Parathyroid adenoma (tissue), 2 donors: ENCODE measurements at regions not wholly inside any gene's neighbourhood (a gene's known extent, or its start where the extent isn't known, plus 50 kb on each side); places are given as distances from the start of the nearest gene placed in this dataset.

Experiments used
- H2AFZ ChIP-seq: fragments of 300-600 bp; sonication (generic); one replicate; pipeline ENCODE4 v1.7.0; 2017; ENCODE audit warnings: antibody characterized with exemption, mild to moderate bottlenecking
- H3K27ac ChIP-seq: fragments of 300-600 bp; sonication (generic); one replicate; pipeline ENCODE4 v1.7.0; 2017
- H3K27me3 ChIP-seq: fragments of 300-600 bp; sonication (generic); one replicate; pipeline ENCODE4 v1.7.0; 2017; ENCODE audit warnings: low read length; ENCODE audit not compliant: control insufficient read depth, insufficient read depth
- H3K36me3 ChIP-seq: fragments of 300-600 bp; sonication (generic); one replicate; pipeline ENCODE4 v1.7.0; 2017; ENCODE audit warnings: low read length; ENCODE audit not compliant: control insufficient read depth, insufficient read depth
- H3K4me1 ChIP-seq: fragments of 300-600 bp; sonication (generic); one replicate; pipeline ENCODE4 v1.7.0; 2017; ENCODE audit warnings: control low read depth
- H3K4me2 ChIP-seq: fragments of 300-600 bp; sonication (generic); one replicate; pipeline ENCODE4 v1.7.0; 2017; ENCODE audit warnings: low read length
- H3K4me3 ChIP-seq: fragments of 300-600 bp; sonication (generic); one replicate; pipeline ENCODE4 v1.7.0; 2017; ENCODE audit warnings: low read depth, low read length
- H3K79me2 ChIP-seq: fragments of 300-600 bp; sonication (generic); one replicate; pipeline ENCODE4 v1.7.0; 2017; ENCODE audit warnings: control low read depth
- H3K9ac ChIP-seq: fragments of 300-600 bp; sonication (generic); one replicate; pipeline ENCODE4 v1.7.0; 2017; ENCODE audit warnings: mild to moderate bottlenecking
- H3K9me3 ChIP-seq: fragments of 300-600 bp; sonication (generic); one replicate; pipeline ENCODE4 v1.7.0; 2017; ENCODE audit warnings: low read length; ENCODE audit not compliant: control insufficient read depth
- TF ChIP-seq, protein P1 (sequence below): fragments of 300-600 bp; sonication (generic); IDR thresholded peaks from one replicate; pipeline ENCODE4 v1.7.0; 2017; ENCODE audit warnings: antibody characterized with exemption, mild to moderate bottlenecking
- donor health status: primary hyperparathyroidism.

DNA sequence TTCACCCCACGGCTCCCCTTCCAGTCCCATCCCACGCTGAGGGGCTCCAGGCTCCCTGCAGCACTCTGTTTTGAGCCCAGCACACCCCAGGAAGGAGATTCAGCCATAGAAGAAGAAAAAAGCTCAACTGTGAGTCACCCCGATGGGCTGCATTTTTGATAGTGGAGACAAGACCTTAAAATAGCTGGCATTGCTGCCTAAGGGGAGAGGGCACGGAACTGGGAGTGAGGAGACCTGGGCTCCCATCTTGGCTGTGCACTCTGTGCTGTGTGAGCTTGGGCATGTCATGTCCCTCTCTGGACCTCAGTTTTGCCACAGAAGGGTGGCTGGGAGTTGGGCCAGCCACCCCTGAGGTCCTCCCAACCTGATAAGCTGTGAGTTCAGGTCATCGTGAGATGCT, 57.2 kb upstream of the SMAD6 start:
- Histone ChIP-seq H3K27me3 (no peaks in the 10 kb centered on the region), H3K4me3 (no peak overlapping the region), H3K4me2 (no peak overlapping the region), H3K4me1 (no peaks in the 10 kb centered on the region), H3K36me3 (no peaks in the 10 kb centered on the region), H3K9ac (no peak overlapping the region), H3K79me2 (no peaks in the 10 kb centered on the region), H3K27ac (peak overlapping the region; percentile 11), H3K9me3 (no peaks in the 10 kb centered on the region), H2AFZ (no peak overlapping the region)
- TF ChIP-seq, protein P1, sequence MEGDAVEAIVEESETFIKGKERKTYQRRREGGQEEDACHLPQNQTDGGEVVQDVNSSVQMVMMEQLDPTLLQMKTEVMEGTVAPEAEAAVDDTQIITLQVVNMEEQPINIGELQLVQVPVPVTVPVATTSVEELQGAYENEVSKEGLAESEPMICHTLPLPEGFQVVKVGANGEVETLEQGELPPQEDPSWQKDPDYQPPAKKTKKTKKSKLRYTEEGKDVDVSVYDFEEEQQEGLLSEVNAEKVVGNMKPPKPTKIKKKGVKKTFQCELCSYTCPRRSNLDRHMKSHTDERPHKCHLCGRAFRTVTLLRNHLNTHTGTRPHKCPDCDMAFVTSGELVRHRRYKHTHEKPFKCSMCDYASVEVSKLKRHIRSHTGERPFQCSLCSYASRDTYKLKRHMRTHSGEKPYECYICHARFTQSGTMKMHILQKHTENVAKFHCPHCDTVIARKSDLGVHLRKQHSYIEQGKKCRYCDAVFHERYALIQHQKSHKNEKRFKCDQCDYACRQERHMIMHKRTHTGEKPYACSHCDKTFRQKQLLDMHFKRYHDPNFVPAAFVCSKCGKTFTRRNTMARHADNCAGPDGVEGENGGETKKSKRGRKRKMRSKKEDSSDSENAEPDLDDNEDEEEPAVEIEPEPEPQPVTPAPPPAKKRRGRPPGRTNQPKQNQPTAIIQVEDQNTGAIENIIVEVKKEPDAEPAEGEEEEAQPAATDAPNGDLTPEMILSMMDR = no peak

DNA sequence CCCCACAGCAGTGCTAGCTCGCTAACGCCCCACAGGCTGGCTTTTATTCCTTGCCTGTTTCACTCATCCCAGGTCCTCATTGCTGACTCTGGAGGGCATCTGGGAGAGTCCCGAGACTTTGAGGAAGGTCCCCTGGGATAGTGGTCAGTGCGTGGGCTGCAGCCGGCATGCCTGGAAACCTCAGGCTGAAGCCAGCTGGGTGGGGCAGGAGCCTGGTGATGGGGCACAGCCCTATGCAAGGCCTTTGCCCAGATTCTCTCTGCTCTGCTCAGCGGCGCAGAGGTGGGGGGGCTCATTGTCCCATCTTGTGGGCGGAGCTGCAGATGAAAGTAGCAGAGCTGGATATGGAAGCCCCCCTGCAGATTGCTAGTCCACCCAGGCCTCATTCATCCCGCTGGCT, 55.7 kb upstream of the SMAD6 start:
- Histone ChIP-seq H3K27me3 (no peaks in the 10 kb centered on the region), H2AFZ (no peak overlapping the region), H3K9me3 (no peaks in the 10 kb centered on the region), H3K4me1 (no peaks in the 10 kb centered on the region), H3K27ac (no peak overlapping the region), H3K36me3 (no peaks in the 10 kb centered on the region), H3K79me2 (no peaks in the 10 kb centered on the region), H3K9ac (no peak overlapping the region), H3K4me3 (no peak overlapping the region), H3K4me2 (no peak overlapping the region)
- TF ChIP-seq, protein P1 = no peak

DNA sequence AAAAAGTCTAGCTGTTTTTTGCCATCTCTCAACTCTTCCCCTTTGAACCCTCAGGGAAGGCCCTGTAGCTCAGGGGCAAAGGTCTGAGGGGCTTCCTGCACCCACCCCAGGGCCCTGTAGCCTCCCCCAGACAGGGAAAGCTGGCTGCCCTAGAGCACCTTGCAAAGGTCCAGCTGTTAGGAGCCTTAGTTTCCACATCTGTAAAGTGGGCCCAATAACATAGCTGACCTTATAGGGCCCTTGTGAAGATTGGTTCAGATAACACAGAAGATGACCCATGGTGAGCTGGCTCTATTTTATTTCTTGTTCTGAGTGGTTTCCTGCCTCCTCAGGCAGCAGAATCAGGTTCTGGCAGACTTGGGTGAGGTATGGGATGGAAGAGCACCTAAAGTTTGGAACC, 55.2 kb upstream of the SMAD6 start:
- no peak overlapping the region for H2AFZ ChIP-seq
- H3K27me3 ChIP-seq = no peaks in the 10 kb centered on the region
- H3K36me3 ChIP-seq = no peaks in the 10 kb centered on the region
- TF ChIP-seq, protein P1 = no peak
- H3K79me2 ChIP-seq = no peaks in the 10 kb centered on the region
- no peak overlapping the region for H3K4me2 ChIP-seq
- H3K9ac ChIP-seq = no peak overlapping the region
- H3K9me3 ChIP-seq = no peaks in the 10 kb centered on the region
- no peak overlapping the region for H3K27ac ChIP-seq
- H3K4me1 ChIP-seq = no peaks in the 10 kb centered on the region
- no peak overlapping the region for H3K4me3 ChIP-seq

DNA sequence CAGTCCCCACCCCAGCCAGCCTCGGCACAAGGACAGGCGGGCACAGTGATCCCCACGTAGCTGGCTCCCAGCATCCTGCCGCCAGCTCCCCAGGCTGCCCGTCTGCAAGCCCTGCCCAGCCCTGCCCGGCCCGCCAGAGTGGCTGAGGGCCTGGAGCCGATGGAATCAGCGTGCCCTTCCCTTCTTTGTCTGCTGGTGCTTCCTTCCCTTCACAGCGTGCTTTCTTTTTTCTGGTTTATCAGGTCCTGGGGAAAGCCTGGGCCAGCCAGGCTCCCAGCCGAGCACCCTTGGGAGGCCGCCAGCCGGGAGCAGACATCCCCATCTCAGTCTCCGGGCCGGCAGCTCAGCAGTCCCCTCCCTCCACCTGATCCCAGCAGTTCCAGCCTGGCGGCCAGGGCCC, 54.7 kb upstream of the SMAD6 start:
- H3K4me3 ChIP-seq = no peak overlapping the region
- no peaks in the 10 kb centered on the region for H3K9me3 ChIP-seq
- no peaks in the 10 kb centered on the region for H3K36me3 ChIP-seq
- H3K4me1 ChIP-seq = no peaks in the 10 kb centered on the region
- H3K4me2 ChIP-seq = no peak overlapping the region
- H3K79me2 ChIP-seq = no peaks in the 10 kb centered on the region
- H3K27ac ChIP-seq = no peak overlapping the region
- H3K9ac ChIP-seq = no peak overlapping the region
- TF ChIP-seq, protein P1 = no peak
- no peak overlapping the region for H2AFZ ChIP-seq
- no peaks in the 10 kb centered on the region for H3K27me3 ChIP-seq

DNA sequence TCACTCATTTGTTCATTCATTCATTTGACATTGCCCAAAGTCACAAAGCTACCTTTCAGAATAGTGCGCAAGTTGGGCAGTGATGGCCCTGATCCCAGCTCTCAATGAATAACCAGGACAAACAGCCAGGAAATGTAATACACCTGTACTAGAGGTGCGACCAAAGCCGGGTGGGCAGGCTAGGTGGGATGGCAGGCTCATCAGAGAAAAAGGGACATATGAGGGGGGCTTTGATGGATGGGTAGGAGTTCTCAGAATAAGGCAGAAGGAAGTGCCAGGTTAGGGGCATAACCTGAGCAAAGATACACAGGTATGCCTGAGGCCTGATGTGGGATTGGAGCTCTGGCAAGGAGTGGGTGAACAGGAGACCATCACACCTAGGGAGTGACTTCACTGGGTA, 53.4 kb upstream of the SMAD6 start:
- no peaks in the 10 kb centered on the region for H3K9me3 ChIP-seq
- H3K36me3 ChIP-seq = no peaks in the 10 kb centered on the region
- no peak overlapping the region for H3K9ac ChIP-seq
- H3K4me3 ChIP-seq = no peak overlapping the region
- no peak overlapping the region for H3K27ac ChIP-seq
- no peak overlapping the region for H3K4me2 ChIP-seq
- no peak overlapping the region for H2AFZ ChIP-seq
- no peaks in the 10 kb centered on the region for H3K4me1 ChIP-seq
- H3K79me2 ChIP-seq = no peaks in the 10 kb centered on the region
- TF ChIP-seq, protein P1 = no peak
- no peaks in the 10 kb centered on the region for H3K27me3 ChIP-seq
